ENCODE measurements at regions not wholly inside any gene's neighbourhood (a gene's known extent, or its start where the extent isn't known, plus 50 kb on each side); places are given as distances from the start of the nearest gene placed in this dataset.

DNA sequence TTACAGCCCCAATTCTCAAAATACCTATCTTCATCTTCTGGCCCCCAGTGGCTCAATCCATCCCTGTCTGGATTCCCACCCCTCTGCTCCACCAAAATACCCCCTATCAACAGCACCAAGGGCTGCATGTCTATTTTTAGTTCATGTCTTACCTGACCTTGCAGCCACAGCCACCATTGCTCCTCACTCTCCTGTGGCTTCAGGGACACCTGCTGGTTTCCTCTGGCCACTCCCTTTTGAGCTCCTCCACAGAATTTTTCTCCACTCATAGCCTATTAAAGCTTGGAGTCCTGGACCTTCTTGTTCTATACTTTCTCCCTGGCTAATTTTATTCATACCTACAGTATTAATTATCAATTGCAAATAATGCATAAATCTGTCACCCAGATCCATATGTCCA lies 125.3 kb upstream of the NGF start:
- Histone ChIP-seq H3K9me3 (ENCODE audit: low read length) (no peaks in the 10 kb centered on the region), H3F3A (ENCODE audit: insufficient read depth, low read length) (no peaks in the 10 kb centered on the region), H3K27me3 (ENCODE audit: insufficient read depth, low read length) (no peaks in the 10 kb centered on the region), H3K9ac (ENCODE audit: low read length) (no peak overlapping the region), H2AFZ (ENCODE audit: low read length) (no peak overlapping the region), H3K36me3 (ENCODE audit: insufficient read depth, low read length) (no peaks in the 10 kb centered on the region), H4K20me1 (ENCODE audit: insufficient read depth, low read length) (no peaks in the 10 kb centered on the region), H3K9me2 (ENCODE audit: low read depth, low read length) (no peaks in the 10 kb centered on the region), H3K4me3 (ENCODE audit: low read depth, low read length, poor library complexity, severe bottlenecking) (no peak overlapping the region), H3K4me2 (ENCODE audit: low read length) (no peak overlapping the region), H3K79me2 (ENCODE audit: insufficient read depth, low read length) (no peaks in the 10 kb centered on the region), H3K4me1 (ENCODE audit: insufficient read depth, low read length, severe bottlenecking) (no peaks in the 10 kb centered on the region), H3K27ac (ENCODE audit: low read depth, low read length, poor library complexity, severe bottlenecking) (no peak overlapping the region)
- no peak for TF ChIP-seq EZH2 (IDR thresholded peaks at IDR 0.05; ENCODE audit: borderline replicate concordance, low read length)
- TF ChIP-seq, protein P1, sequence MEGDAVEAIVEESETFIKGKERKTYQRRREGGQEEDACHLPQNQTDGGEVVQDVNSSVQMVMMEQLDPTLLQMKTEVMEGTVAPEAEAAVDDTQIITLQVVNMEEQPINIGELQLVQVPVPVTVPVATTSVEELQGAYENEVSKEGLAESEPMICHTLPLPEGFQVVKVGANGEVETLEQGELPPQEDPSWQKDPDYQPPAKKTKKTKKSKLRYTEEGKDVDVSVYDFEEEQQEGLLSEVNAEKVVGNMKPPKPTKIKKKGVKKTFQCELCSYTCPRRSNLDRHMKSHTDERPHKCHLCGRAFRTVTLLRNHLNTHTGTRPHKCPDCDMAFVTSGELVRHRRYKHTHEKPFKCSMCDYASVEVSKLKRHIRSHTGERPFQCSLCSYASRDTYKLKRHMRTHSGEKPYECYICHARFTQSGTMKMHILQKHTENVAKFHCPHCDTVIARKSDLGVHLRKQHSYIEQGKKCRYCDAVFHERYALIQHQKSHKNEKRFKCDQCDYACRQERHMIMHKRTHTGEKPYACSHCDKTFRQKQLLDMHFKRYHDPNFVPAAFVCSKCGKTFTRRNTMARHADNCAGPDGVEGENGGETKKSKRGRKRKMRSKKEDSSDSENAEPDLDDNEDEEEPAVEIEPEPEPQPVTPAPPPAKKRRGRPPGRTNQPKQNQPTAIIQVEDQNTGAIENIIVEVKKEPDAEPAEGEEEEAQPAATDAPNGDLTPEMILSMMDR (IDR thresholded peaks at IDR 0.05; ENCODE audit: low read length) = no peak

DNA sequence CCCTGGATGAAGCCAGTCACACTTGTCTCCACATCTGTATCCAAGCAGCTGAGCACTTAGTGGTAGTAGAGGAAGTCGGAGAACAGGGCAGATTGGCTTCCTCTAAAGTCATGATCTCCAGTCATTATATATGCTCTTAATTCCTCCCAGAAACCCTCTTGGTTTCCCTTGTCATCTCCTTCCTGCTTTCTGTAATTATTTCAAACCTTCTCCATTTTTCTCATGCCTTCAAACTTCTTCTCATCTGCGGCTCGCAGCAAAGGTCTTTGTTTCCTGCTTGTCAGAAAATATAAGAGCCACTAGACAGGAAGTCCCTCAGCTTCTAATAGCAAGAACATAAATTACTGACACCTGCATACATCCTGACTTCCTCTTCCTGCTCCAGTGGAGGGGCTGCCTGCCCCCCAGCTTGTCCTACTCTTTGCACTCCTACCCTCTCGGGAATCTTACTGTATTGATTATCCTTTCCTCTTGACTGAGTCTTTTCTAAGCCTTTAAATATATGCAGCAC lies 124.6 kb upstream of the NGF start:
- no peak overlapping the region for H2AFZ ChIP-seq (ENCODE audit: low read length)
- H3K9me3 ChIP-seq (ENCODE audit: low read length) = no peaks in the 10 kb centered on the region
- no peak overlapping the region for H3K27ac ChIP-seq (ENCODE audit: low read depth, low read length, poor library complexity, severe bottlenecking)
- no peaks in the 10 kb centered on the region for H3K27me3 ChIP-seq (ENCODE audit: insufficient read depth, low read length)
- no peaks in the 10 kb centered on the region for H4K20me1 ChIP-seq (ENCODE audit: insufficient read depth, low read length)
- TF ChIP-seq EZH2 (IDR thresholded peaks at IDR 0.05; ENCODE audit: borderline replicate concordance, low read length) = no peak
- TF ChIP-seq, protein P1 (IDR thresholded peaks at IDR 0.05; ENCODE audit: low read length) = no peak
- H3K79me2 ChIP-seq (ENCODE audit: insufficient read depth, low read length) = no peaks in the 10 kb centered on the region
- no peak overlapping the region for H3K9ac ChIP-seq (ENCODE audit: low read length)
- H3K36me3 ChIP-seq (ENCODE audit: insufficient read depth, low read length) = no peaks in the 10 kb centered on the region
- no peak overlapping the region for H3K4me3 ChIP-seq (ENCODE audit: low read depth, low read length, poor library complexity, severe bottlenecking)
- no peaks in the 10 kb centered on the region for H3F3A ChIP-seq (ENCODE audit: insufficient read depth, low read length)
- no peak overlapping the region for H3K4me2 ChIP-seq (ENCODE audit: low read length)
- H3K4me1 ChIP-seq (ENCODE audit: insufficient read depth, low read length, severe bottlenecking) = no peaks in the 10 kb centered on the region
- no peaks in the 10 kb centered on the region for H3K9me2 ChIP-seq (ENCODE audit: low read depth, low read length)

DNA sequence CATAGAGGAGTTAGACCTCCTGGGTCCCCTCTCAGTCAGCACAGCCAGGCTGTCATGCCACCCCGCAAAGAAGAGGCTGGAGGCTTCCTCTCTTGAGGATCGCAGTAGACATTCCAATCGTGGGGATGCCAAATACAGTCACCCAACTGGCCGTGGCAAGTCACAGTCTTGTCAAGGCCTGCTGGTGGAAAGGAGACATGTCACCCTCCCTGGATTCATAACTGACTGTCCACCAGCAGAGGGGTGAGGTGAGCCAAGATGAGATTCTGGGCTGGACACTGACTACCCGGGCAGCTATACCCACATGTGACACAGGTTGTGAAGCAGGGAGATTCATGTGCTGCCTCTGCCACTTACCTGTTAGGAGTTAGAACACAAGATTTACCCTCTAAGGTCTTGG lies 123.5 kb upstream of the NGF start:
- TF ChIP-seq, protein P1 (IDR thresholded peaks at IDR 0.05; ENCODE audit: low read length) = no peak
- no peak for TF ChIP-seq EZH2 (IDR thresholded peaks at IDR 0.05; ENCODE audit: borderline replicate concordance, low read length)
- H3K9ac ChIP-seq (ENCODE audit: low read length) = no peak overlapping the region

More for the DNA sequence above, 123.5 kb upstream of the NGF start:
- Histone ChIP-seq H3K4me3 (ENCODE audit: low read depth, low read length, poor library complexity, severe bottlenecking) (no peak overlapping the region), H4K20me1 (ENCODE audit: insufficient read depth, low read length) (no peaks in the 10 kb centered on the region), H2AFZ (ENCODE audit: low read length) (no peak overlapping the region), H3K36me3 (ENCODE audit: insufficient read depth, low read length) (no peaks in the 10 kb centered on the region), H3K9me3 (ENCODE audit: low read length) (no peaks in the 10 kb centered on the region), H3K4me1 (ENCODE audit: insufficient read depth, low read length, severe bottlenecking) (no peaks in the 10 kb centered on the region), H3K79me2 (ENCODE audit: insufficient read depth, low read length) (no peaks in the 10 kb centered on the region), H3K4me2 (ENCODE audit: low read length) (no peak overlapping the region), H3F3A (ENCODE audit: insufficient read depth, low read length) (no peaks in the 10 kb centered on the region), H3K9me2 (ENCODE audit: low read depth, low read length) (no peaks in the 10 kb centered on the region), H3K27ac (ENCODE audit: low read depth, low read length, poor library complexity, severe bottlenecking) (no peak overlapping the region), H3K27me3 (ENCODE audit: insufficient read depth, low read length) (no peaks in the 10 kb centered on the region)

Data from OCI-LY1 (cell line).